ENCODE measurements at regions not wholly inside any gene's neighbourhood (a gene's known extent, or its start where the extent isn't known, plus 50 kb on each side); places are given as distances from the start of the nearest gene placed in this dataset.

- TF ChIP-seq CTCF (IDR thresholded peaks at IDR 0.05): no peak
- TF ChIP-seq POLR2A (IDR thresholded peaks at IDR 0.05): no peak
- TF ChIP-seq POLR2AphosphoS5 (IDR thresholded peaks at IDR 0.05): no peak
These were observed 679.8 kb upstream of the LMCD1 start for GRCh38 chr3:7821858-7822257.
